ENCODE measurements at regions not wholly inside any gene's neighbourhood (a gene's known extent, or its start where the extent isn't known, plus 50 kb on each side); places are given as distances from the start of the nearest gene placed in this dataset.

DNA sequence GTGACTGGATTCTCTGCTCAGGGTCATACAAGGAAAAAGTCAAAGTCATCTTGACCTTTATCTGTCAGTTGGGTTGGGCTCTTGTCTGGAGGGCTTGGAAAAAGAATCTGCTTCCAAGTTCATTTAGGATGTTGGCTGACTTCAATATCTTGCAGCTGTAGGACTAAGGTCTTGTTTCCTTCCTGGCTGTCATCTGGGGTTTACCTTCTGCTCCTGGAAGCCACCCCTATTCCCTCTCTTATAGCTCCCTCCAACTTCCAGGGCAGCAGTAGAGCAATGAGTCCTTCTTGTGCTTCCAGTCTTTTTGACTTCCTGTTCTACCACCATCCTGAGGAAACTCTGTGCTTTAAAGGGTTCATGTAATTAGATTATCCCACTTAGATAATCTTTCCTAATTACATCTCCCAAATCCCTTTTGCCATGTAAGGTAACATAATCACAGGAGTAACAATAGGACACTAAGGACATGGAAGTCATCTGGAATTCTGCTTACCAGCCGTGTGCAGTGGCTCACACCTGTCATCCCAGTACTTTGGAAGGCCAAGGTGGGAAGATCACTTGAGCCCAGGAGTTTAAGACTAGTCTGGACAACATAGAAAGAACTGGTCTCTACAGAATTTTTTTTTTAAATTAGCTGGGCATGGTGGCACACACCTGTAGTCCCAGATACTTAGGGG, 170.7 kb upstream of the KITLG start:
- H3K9me3 ChIP-seq (ENCODE audit: low read depth, low read length), result no peaks in the 10 kb centered on the region
- no peak overlapping the region for H3K27ac ChIP-seq
- TF ChIP-seq POLR2AphosphoS5 (IDR thresholded peaks at IDR 0.05; ENCODE audit: borderline replicate concordance, low read depth, low read length), result no peak
- no peak for TF ChIP-seq EZH2 (IDR thresholded peaks at IDR 0.05)
- TF ChIP-seq FOXP2 (optimal IDR thresholded peaks at IDR 0.05; ENCODE audit: control extremely low read depth, extremely low read length, insufficient read depth), result no peak
- H3K4me3 ChIP-seq, result no peak overlapping the region
- no peaks in the 10 kb centered on the region for H3K36me3 ChIP-seq (ENCODE audit: insufficient read depth, low read length)
- no peak for DNase-seq (ENCODE audit: low read depth, low spot score)
- H3K9ac ChIP-seq (ENCODE audit: insufficient read length), result no peak overlapping the region

DNA sequence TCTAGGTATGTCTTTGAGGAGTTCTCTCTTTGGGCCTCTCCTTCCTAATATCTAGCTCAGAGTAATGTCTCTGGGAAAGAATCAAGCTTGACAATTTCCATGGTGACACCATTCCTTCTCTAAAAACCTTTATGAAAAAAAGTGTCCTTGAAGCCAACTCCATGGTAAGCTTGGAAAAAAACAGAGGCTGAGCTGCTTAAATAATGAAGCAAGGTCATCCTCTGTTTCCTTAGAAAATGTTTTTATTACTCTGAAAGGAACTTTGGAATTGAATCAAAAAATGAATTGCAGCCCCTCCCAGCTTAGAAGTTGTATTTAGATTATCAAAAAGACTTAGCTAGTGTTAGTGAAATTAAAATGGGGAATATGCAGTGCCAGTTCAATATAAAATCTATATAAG, 166.1 kb upstream of the KITLG start:
- no peak overlapping the region for H3K4me3 ChIP-seq
- H3K9ac ChIP-seq (ENCODE audit: insufficient read length), result no peak overlapping the region
- H3K9me3 ChIP-seq (ENCODE audit: low read depth, low read length), result no peaks in the 10 kb centered on the region
- no peak for TF ChIP-seq EZH2 (IDR thresholded peaks at IDR 0.05)
- TF ChIP-seq FOXP2 (optimal IDR thresholded peaks at IDR 0.05; ENCODE audit: control extremely low read depth, extremely low read length, insufficient read depth), result no peak
- no peak for TF ChIP-seq POLR2AphosphoS5 (IDR thresholded peaks at IDR 0.05; ENCODE audit: borderline replicate concordance, low read depth, low read length)
- no peaks in the 10 kb centered on the region for H3K36me3 ChIP-seq (ENCODE audit: insufficient read depth, low read length)
- no peak for DNase-seq (ENCODE audit: low read depth, low spot score)
- no peak overlapping the region for H3K27ac ChIP-seq

DNA sequence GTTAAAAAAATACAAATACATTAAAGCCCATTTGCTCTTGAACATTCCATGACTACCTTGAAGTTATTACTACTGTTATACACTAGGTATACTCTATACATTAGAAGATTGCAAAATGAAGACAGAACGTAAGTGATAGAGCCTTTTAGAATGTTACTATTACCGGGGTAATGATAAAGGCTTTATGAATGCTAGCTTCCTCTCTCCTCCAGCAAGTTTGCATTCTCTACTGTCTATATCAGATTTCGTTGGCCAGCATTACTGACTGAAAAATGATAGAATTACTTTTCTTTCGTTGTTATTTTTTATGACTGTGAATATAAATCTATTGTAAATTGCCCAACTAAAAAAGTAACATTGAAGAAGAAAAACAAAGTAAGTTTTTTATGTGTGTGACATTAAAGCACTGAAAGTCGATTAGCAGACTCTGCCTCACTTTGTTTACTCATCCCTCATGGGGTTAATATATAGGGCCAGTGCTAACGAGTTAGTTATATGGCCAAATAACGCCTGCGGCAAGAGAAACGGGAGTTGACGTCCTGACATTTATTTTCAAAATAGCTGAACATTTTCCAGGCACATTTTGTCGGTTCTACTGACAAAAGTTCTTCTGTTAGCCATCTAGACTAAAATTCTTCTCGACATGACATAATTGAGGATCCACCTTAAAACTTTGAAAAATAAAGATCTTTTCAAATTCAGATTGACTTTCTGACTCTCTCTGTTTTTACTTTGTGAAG, 163.8 kb upstream of the KITLG start:
- DNase-seq (ENCODE audit: low read depth, low spot score), result no peak
- Histone ChIP-seq H3K4me3 (no peak overlapping the region), H3K9me3 (ENCODE audit: low read depth, low read length) (no peaks in the 10 kb centered on the region), H3K36me3 (ENCODE audit: insufficient read depth, low read length) (no peaks in the 10 kb centered on the region), H3K27ac (no peak overlapping the region), H3K9ac (ENCODE audit: insufficient read length) (no peak overlapping the region)
- TF ChIP-seq POLR2AphosphoS5 (IDR thresholded peaks at IDR 0.05; ENCODE audit: borderline replicate concordance, low read depth, low read length) (no peak), EZH2 (IDR thresholded peaks at IDR 0.05) (no peak), FOXP2 (optimal IDR thresholded peaks at IDR 0.05; ENCODE audit: control extremely low read depth, extremely low read length, insufficient read depth) (no peak)

DNA sequence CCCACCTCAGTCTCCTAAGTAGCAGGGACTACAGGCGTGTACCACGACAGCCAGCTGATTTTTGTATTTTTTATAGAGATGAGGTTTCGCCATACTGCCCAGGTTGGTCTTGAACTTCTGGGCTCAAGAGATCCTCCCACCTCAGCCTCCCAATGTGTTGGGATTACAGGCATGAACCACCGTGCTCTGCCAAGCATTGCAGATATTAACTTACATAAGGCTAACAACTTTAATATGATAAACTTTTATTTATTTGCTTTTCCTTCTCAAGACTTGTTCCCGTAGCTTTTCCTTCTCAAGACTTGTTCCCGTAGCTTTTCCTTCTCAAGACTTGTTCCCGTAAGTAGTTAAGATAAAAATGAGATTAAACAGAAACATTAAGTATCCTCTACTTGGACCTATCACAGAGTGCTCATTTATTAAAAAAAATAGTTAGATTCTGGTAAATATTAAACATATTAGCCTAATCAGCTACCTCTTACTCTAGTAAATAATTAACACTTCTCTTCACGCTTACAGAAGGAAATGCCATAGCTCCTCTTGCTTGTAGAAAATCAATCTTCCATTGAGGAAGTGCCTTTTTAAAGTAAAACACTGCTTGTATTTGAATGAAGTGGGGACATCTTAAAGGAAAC, 157.7 kb upstream of the KITLG start:
- no peak overlapping the region for H3K9ac ChIP-seq (ENCODE audit: insufficient read length)
- TF ChIP-seq EZH2 (IDR thresholded peaks at IDR 0.05) (no peak), POLR2AphosphoS5 (IDR thresholded peaks at IDR 0.05; ENCODE audit: borderline replicate concordance, low read depth, low read length) (no peak), FOXP2 (optimal IDR thresholded peaks at IDR 0.05; ENCODE audit: control extremely low read depth, extremely low read length, insufficient read depth) (no peak)
- no peaks in the 10 kb centered on the region for H3K36me3 ChIP-seq (ENCODE audit: insufficient read depth, low read length)
- no peaks in the 10 kb centered on the region for H3K9me3 ChIP-seq (ENCODE audit: low read depth, low read length)
- no peak for DNase-seq (ENCODE audit: low read depth, low spot score)
- no peak overlapping the region for H3K4me3 ChIP-seq
- H3K27ac ChIP-seq, result no peak overlapping the region

DNA sequence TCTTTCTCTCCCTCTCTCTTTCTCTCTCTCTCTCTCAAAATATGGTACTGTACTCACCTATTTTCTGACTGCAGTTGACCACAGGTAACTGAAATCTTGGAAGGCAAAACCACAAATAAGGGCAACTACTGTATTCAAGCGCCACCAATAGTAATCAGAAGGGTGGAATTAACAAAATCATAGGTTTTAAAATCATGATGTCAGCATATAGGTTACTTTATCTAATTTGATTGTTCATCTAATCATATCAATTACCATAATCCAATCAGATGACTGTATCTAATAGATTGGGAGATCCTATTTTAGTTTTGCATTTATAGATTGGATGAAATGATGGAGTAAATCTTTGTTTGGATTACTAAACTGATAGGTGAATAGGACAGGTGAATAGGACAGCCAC, 155.8 kb upstream of the KITLG start:
- Histone ChIP-seq H3K9ac (ENCODE audit: insufficient read length) (no peak overlapping the region), H3K4me3 (no peak overlapping the region), H3K27ac (no peak overlapping the region), H3K36me3 (ENCODE audit: insufficient read depth, low read length) (no peaks in the 10 kb centered on the region), H3K9me3 (ENCODE audit: low read depth, low read length) (no peaks in the 10 kb centered on the region)
- no peak for TF ChIP-seq POLR2AphosphoS5 (IDR thresholded peaks at IDR 0.05; ENCODE audit: borderline replicate concordance, low read depth, low read length)
- no peak for TF ChIP-seq EZH2 (IDR thresholded peaks at IDR 0.05)
- no peak for TF ChIP-seq FOXP2 (optimal IDR thresholded peaks at IDR 0.05; ENCODE audit: control extremely low read depth, extremely low read length, insufficient read depth)
- no peak for DNase-seq (ENCODE audit: low read depth, low spot score)

DNA sequence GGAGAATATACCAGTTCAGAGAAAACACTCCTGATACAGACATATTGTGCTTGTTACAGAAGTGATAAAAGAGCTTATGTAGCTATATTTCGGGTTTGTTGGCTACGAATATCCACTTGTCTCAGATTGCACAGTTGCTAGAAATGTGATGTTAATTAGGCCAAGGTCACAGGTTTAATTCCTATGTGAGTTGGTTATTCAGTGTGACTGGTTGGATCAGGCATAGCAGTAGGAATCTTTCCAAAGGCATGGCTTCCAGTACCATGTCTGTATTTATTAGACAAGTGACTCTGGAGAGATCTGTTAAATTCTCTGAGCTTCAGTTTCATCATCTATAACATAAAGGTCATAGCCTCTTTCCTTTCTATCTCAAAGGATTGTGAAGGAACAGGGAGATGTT, 152.7 kb upstream of the KITLG start:
- no peak for DNase-seq (ENCODE audit: low read depth, low spot score)
- TF ChIP-seq POLR2AphosphoS5 (IDR thresholded peaks at IDR 0.05; ENCODE audit: borderline replicate concordance, low read depth, low read length) (no peak), EZH2 (IDR thresholded peaks at IDR 0.05) (no peak), FOXP2 (optimal IDR thresholded peaks at IDR 0.05; ENCODE audit: control extremely low read depth, extremely low read length, insufficient read depth) (no peak)
- Histone ChIP-seq H3K9me3 (ENCODE audit: low read depth, low read length) (no peaks in the 10 kb centered on the region), H3K4me3 (no peak overlapping the region), H3K36me3 (ENCODE audit: insufficient read depth, low read length) (no peaks in the 10 kb centered on the region), H3K27ac (no peak overlapping the region), H3K9ac (ENCODE audit: insufficient read length) (no peak overlapping the region)

DNA sequence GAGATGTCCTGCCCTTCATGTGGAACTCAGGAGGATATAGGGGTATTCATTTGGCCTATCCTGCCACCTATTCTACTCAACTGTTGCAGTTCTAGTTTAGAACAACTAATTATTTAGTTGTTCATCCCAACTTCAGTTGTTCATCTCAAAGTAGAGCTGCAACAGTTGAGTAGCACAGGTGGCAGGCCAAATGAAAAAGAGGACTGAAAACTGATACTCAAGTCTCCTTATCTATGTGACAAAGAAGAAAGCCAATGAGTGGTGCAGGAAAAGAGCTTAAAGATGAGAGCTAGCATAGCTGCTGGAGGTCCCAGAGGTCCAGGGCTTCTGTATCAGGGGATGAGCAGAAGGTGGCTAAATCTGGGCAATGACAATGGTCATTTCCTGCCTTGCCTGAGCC, 148.9 kb upstream of the KITLG start:
- Histone ChIP-seq H3K9ac (ENCODE audit: insufficient read length) (no peak overlapping the region), H3K27ac (no peak overlapping the region), H3K4me3 (no peak overlapping the region), H3K36me3 (ENCODE audit: insufficient read depth, low read length) (no peaks in the 10 kb centered on the region), H3K9me3 (ENCODE audit: low read depth, low read length) (no peaks in the 10 kb centered on the region)
- no peak for DNase-seq (ENCODE audit: low read depth, low spot score)
- TF ChIP-seq EZH2 (IDR thresholded peaks at IDR 0.05) (no peak), FOXP2 (optimal IDR thresholded peaks at IDR 0.05; ENCODE audit: control extremely low read depth, extremely low read length, insufficient read depth) (no peak), POLR2AphosphoS5 (IDR thresholded peaks at IDR 0.05; ENCODE audit: borderline replicate concordance, low read depth, low read length) (no peak)

Data from SK-N-MC (cell line).